Mesenchymal stem cell (in vitro differentiated cells and primary cell): ENCODE measurements at regions not wholly inside any gene's neighbourhood (a gene's known extent, or its start where the extent isn't known, plus 50 kb on each side); places are given as distances from the start of the nearest gene placed in this dataset.
A peak's percentile ranks its signal among the peaks of the same experiment; 100 is the strongest.

Experiments
- DNase-seq: peaks from one replicate; pipeline ENCODE4 v3.0.0-alpha.2; 2013
- H2AFZ ChIP-seq: one replicate; pipeline ENCODE4 v1.6.1; 2013; ENCODE audit warnings: low read depth, mild to moderate bottlenecking, control low read depth, inconsistent platforms, low read length, moderate library complexity
- H2AK5ac ChIP-seq: 2 replicates; pipeline ENCODE4 v1.6.1; 2013; ENCODE audit warnings: low read length, moderate library complexity, mild to moderate bottlenecking, inconsistent platforms; ENCODE audit not compliant: severe bottlenecking
- H2BK120ac ChIP-seq: one replicate; pipeline ENCODE4 v1.6.1; 2013; ENCODE audit warnings: low read depth, mild to moderate bottlenecking, inconsistent platforms, low read length, moderate library complexity
- H2BK12ac ChIP-seq, 2 experiments: one replicate each; pipeline ENCODE4 v1.6.1; 2013; ENCODE audit warnings: inconsistent platforms in 2 of 2, low read length in 2 of 2, mild to moderate bottlenecking in 2 of 2, moderate library complexity in 2 of 2, control low read depth in 1 of 2
- H2BK15ac ChIP-seq: one replicate; pipeline ENCODE4 v1.6.1; 2013; ENCODE audit warnings: mild to moderate bottlenecking, low read depth, inconsistent platforms; ENCODE audit not compliant: poor library complexity, severe bottlenecking
- H2BK5ac ChIP-seq: 2 replicates; pipeline ENCODE4 v1.6.1; 2013; ENCODE audit warnings: low read depth, mild to moderate bottlenecking, low read length, control low read depth, inconsistent platforms; ENCODE audit not compliant: poor library complexity, severe bottlenecking
- H3K14ac ChIP-seq, 2 experiments: one replicate each; pipeline ENCODE4 v1.6.1; 2013; ENCODE audit warnings: inconsistent platforms in 2 of 2, low read length in 2 of 2, control low read depth in 1 of 2, mild to moderate bottlenecking in 1 of 2, moderate library complexity in 1 of 2
- H3K18ac ChIP-seq, 2 experiments: one replicate each; pipeline ENCODE4 v1.6.1; 2013; ENCODE audit warnings: inconsistent platforms in 2 of 2, low read length in 2 of 2, control low read depth in 1 of 2, low read depth in 1 of 2, mild to moderate bottlenecking in 1 of 2
- H3K23ac ChIP-seq, 2 experiments: one replicate each; pipeline ENCODE4 v1.6.1; 2013; ENCODE audit warnings: inconsistent platforms in 2 of 2, low read length in 2 of 2, mild to moderate bottlenecking in 2 of 2, moderate library complexity in 2 of 2, control low read depth in 1 of 2
- H3K27ac ChIP-seq: 2 replicates; pipeline ENCODE4 v1.5.1; 2013; ENCODE audit warnings: mild to moderate bottlenecking, moderate library complexity, low read length, control low read depth, inconsistent platforms; ENCODE audit not compliant: poor library complexity, severe bottlenecking
- H3K27me3 ChIP-seq, 2 experiments: 2 replicates each; pipeline versions ENCODE4 v1.6.1 to v1.7.0; 2013; ENCODE audit warnings: low read length in 2 of 2, mild to moderate bottlenecking in 2 of 2, moderate library complexity in 2 of 2, control low read depth in 1 of 2, inconsistent platforms in 1 of 2; ENCODE audit not compliant: control insufficient read depth in 1 of 2, insufficient read depth in 1 of 2
- H3K36me3 ChIP-seq, 2 experiments: 2 replicates each; pipeline versions ENCODE4 v1.6.1 to v1.7.0; 2013; ENCODE audit warnings: low read length in 2 of 2, control low read depth in 1 of 2, inconsistent platforms in 1 of 2, low read depth in 1 of 2, mild to moderate bottlenecking in 1 of 2; ENCODE audit not compliant: insufficient read depth in 2 of 2, control insufficient read depth in 1 of 2
- H3K4ac ChIP-seq, 2 experiments: one replicate each; pipeline ENCODE4 v1.6.1; 2013; ENCODE audit warnings: inconsistent platforms in 2 of 2, low read length in 2 of 2, mild to moderate bottlenecking in 2 of 2, moderate library complexity in 2 of 2, control low read depth in 1 of 2, low read depth in 1 of 2
- H3K4me1 ChIP-seq: 2 replicates; pipeline ENCODE4 v1.6.1; 2013; ENCODE audit warnings: low read depth, low read length, control low read depth; ENCODE audit not compliant: control insufficient read depth, insufficient read depth
- H3K4me2 ChIP-seq: 2 replicates; pipeline ENCODE4 v1.6.1; 2013; ENCODE audit warnings: low read length, mild to moderate bottlenecking, inconsistent platforms; ENCODE audit not compliant: poor library complexity, severe bottlenecking
- H3K4me3 ChIP-seq, 2 experiments: 2 replicates each; pipeline versions ENCODE4 v1.5.1 to v1.7.0; 2013; ENCODE audit warnings: low read length in 2 of 2, mild to moderate bottlenecking in 2 of 2, control low read depth in 1 of 2, low read depth in 1 of 2; ENCODE audit not compliant: insufficient read depth in 1 of 2
- H3K79me1 ChIP-seq: replicated peaks from 2 replicates; pipeline ENCODE4 v1.6.1; 2013; ENCODE audit warnings: mild to moderate bottlenecking, control low read depth, low read length, inconsistent platforms; ENCODE audit not compliant: poor library complexity, severe bottlenecking
- H3K9ac ChIP-seq: 2 replicates; pipeline ENCODE4 v1.7.0; 2013; ENCODE audit warnings: mild to moderate bottlenecking, low read length, moderate library complexity
- H3K9me3 ChIP-seq: 2 replicates; pipeline ENCODE4 v1.7.0; 2013; ENCODE audit warnings: mild to moderate bottlenecking, low read length; ENCODE audit not compliant: control insufficient read depth
- H4K8ac ChIP-seq: one replicate; pipeline ENCODE4 v1.6.1; 2013; ENCODE audit warnings: inconsistent platforms, mild to moderate bottlenecking, low read length, moderate library complexity
- H4K91ac ChIP-seq: one replicate; pipeline ENCODE4 v1.6.1; 2013; ENCODE audit warnings: mild to moderate bottlenecking, low read length, inconsistent platforms
- WGBS: methylation state at CpG from one replicate; pipeline ENCODE4 v1.1.7; 2013; ENCODE audit warnings: mixed read lengths; 5-methylcytosine and 5-hydroxymethylcytosine counted together

- no peak overlapping the region for H3K27ac ChIP-seq
- H3K4me1 ChIP-seq, result no peaks in the 10 kb centered on the region
- H2BK12ac ChIP-seq, result no peak overlapping the region
- no peaks in the 10 kb centered on the region for H3K36me3 ChIP-seq
- H3K14ac ChIP-seq, result no peak overlapping the region
- no peak overlapping the region for H4K91ac ChIP-seq
- H3K23ac ChIP-seq, result no peak overlapping the region
- no peak overlapping the region for H2AFZ ChIP-seq
- H3K18ac ChIP-seq, result no peak overlapping the region
- H3K9me3 ChIP-seq, result no peaks in the 10 kb centered on the region
- no peak overlapping the region for H2BK5ac ChIP-seq
- no peak overlapping the region for H2BK15ac ChIP-seq
- no peak overlapping the region for H3K4ac ChIP-seq
- no peak overlapping the region for H4K8ac ChIP-seq
- H3K27me3 ChIP-seq, result no peaks in the 10 kb centered on the region
- no peak overlapping the region for H3K4me2 ChIP-seq
- WGBS, result 72% methylated on average over 5 of the region's 5 CpGs
- H3K9ac ChIP-seq, result no peak overlapping the region
- H3K79me1 ChIP-seq, result no peaks in the 10 kb centered on the region
- H2AK5ac ChIP-seq, result no peak overlapping the region
- DNase-seq, result no peak
- H3K4me3 ChIP-seq, result no peak overlapping the region
- no peak overlapping the region for H2BK120ac ChIP-seq
These were observed 668.6 kb downstream of the UTRN start for GRCh38 chr6:144953552-144954240.

GRCh38 chr6:144954241-144954556, 669.1 kb downstream of the UTRN start:
- no peaks in the 10 kb centered on the region for H3K4me1 ChIP-seq

GRCh38 chr6:144955392-144955791, 670.3 kb downstream of the UTRN start:
- H3K9ac ChIP-seq, result no peak overlapping the region
- no peaks in the 10 kb centered on the region for H3K9me3 ChIP-seq
- H4K8ac ChIP-seq, result no peak overlapping the region
- peak; percentile 29 for DNase-seq
- no peak overlapping the region for H3K18ac ChIP-seq
- no peaks in the 10 kb centered on the region for H3K79me1 ChIP-seq
- no peak overlapping the region for H3K4me3 ChIP-seq
- H3K23ac ChIP-seq, result no peak overlapping the region
- no peak overlapping the region for H2BK12ac ChIP-seq
- no peaks in the 10 kb centered on the region for H3K36me3 ChIP-seq
- no peak overlapping the region for H2BK120ac ChIP-seq
- no peak overlapping the region for H2BK15ac ChIP-seq
- no peak overlapping the region for H3K27ac ChIP-seq
- H3K27me3 ChIP-seq, result no peaks in the 10 kb centered on the region
- no peak overlapping the region for H3K4ac ChIP-seq
- H3K4me1 ChIP-seq, result no peaks in the 10 kb centered on the region
- no peak overlapping the region for H2AK5ac ChIP-seq
- H3K4me2 ChIP-seq, result no peak overlapping the region
- no peak overlapping the region for H3K14ac ChIP-seq
- no peak overlapping the region for H2AFZ ChIP-seq
- 27% methylated on average over 2 of the region's 2 CpGs for WGBS
- no peak overlapping the region for H2BK5ac ChIP-seq
- H4K91ac ChIP-seq, result no peak overlapping the region

More at GRCh38 chr6:144954241-144954556, 669.1 kb downstream of the UTRN start:
- 92% methylated on average over 3 of the region's 3 CpGs for WGBS
- Histone ChIP-seq H3K36me3 (no peaks in the 10 kb centered on the region), H3K4ac (no peak overlapping the region), H2AK5ac (no peak overlapping the region), H2BK120ac (no peak overlapping the region), H3K27ac (no peak overlapping the region), H3K27me3 (no peaks in the 10 kb centered on the region), H4K91ac (no peak overlapping the region), H2BK5ac (no peak overlapping the region), H3K4me3 (no peak overlapping the region), H3K9ac (no peak overlapping the region), H2BK12ac (no peak overlapping the region), H2BK15ac (no peak overlapping the region), H2AFZ (no peak overlapping the region), H3K9me3 (no peaks in the 10 kb centered on the region), H3K14ac (no peak overlapping the region), H3K18ac (no peak overlapping the region), H3K79me1 (no peaks in the 10 kb centered on the region), H3K23ac (no peak overlapping the region), H3K4me2 (no peak overlapping the region), H4K8ac (no peak overlapping the region)
- no peak for DNase-seq

DNA sequence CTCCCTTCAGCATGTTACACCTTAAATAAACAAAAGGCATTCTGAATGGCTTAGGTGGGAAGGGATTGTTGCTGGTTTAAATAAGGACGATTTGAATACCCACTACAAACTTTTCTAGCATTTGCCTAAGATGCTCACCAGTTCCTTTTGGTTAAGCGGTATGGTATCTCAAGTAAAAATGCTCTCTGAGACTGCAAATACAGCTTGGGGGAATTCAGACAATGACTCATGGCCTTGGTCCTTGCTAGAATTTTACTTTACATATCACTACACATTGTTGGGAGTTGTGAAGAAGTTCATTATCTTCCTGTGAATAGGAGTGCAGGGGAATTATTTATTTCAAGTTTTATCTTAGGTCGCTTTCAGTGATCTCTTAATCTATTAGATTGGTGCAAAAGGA, 670.7 kb downstream of the UTRN start:
- Histone ChIP-seq H2BK5ac (no peak overlapping the region), H3K4me1 (no peaks in the 10 kb centered on the region), H2BK120ac (no peak overlapping the region), H4K8ac (no peak overlapping the region), H2BK15ac (no peak overlapping the region), H2AFZ (no peak overlapping the region), H2AK5ac (no peak overlapping the region), H3K79me1 (no peaks in the 10 kb centered on the region), H3K27me3 (no peaks in the 10 kb centered on the region), H3K23ac (no peak overlapping the region), H3K4me3 (no peak overlapping the region), H3K36me3 (no peaks in the 10 kb centered on the region), H3K9ac (no peak overlapping the region), H3K9me3 (no peaks in the 10 kb centered on the region), H3K14ac (no peak overlapping the region), H4K91ac (no peak overlapping the region), H3K18ac (no peak overlapping the region), H3K4me2 (no peak overlapping the region), H3K4ac (no peak overlapping the region), H3K27ac (no peak overlapping the region), H2BK12ac (no peak overlapping the region)
- WGBS, result 100% methylated on average over 1 of the region's 3 CpGs
- DNase-seq, result peak; percentile 47
